ENCODE measurements at regions not wholly inside any gene's neighbourhood (a gene's known extent, or its start where the extent isn't known, plus 50 kb on each side); places are given as distances from the start of the nearest gene placed in this dataset.

DNA sequence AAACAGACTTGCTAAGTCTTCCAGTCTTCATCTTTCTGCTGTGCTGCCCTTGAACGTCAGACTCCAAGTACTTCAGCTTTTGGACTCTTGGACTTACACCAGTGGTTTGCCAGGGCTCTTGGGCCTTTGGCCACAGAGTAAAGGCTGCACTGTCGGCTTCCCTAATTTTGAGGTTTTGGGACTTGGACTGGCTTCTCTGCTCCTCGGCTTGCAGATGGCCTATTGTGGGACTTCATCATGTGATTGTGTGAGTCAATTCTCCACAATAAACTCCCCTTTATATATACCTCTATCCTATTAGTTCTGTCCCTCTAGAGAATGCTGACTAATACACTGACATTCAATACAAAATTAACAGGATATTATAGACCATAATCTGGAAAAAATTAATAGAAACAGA is 628.1 kb downstream of the PLPP3 start:
- TF ChIP-seq CTCF (IDR thresholded peaks at IDR 0.05) (no peak), POLR2A (IDR thresholded peaks at IDR 0.05) (no peak)

All from testis (tissue), 2 donors.